ENCODE measurements at regions not wholly inside any gene's neighbourhood (a gene's known extent, or its start where the extent isn't known, plus 50 kb on each side); places are given as distances from the start of the nearest gene placed in this dataset.

DNA sequence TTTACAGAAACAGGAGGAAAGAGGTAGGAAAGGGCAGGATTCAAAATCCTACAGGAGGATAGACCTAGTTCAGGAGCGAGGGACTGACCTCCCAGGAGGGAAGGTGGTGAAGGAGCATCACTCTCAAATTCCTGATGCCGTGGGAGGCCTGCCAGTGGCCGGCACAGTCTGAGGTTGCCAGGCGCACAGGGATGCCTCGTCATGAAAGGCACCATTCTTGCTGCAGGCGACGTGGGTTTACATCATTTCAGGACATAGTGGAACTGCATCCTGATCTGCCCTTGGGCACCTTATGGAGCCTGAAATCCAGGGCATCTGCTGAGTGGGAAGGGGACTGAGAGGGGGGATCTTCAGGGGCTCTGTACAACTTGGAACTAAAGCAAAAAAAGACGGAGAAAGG, 163.2 kb upstream of the S1PR3 start:
- ChIA-PET POLR2A (ENCODE audit: unreplicated experiment) (no interaction called here), CTCF (no interaction called here)
- Histone ChIP-seq H3K4me2 (ENCODE audit: low read depth, low read length) (no peak overlapping the region), H4K91ac (ENCODE audit: insufficient read depth, low read depth, low read length) (no peak overlapping the region), H3K9ac (ENCODE audit: low read depth, low read length) (no peak overlapping the region), H3K27me3 (ENCODE audit: control insufficient read depth, insufficient read depth, low read length) (peaks cover 5% of the 10 kb centered on the region; the same call in 1 of the 2 replicates), H2BK20ac (ENCODE audit: low read depth, low read length) (no peak overlapping the region), H3K9me1 (ENCODE audit: insufficient read depth, low read length) (no peaks in the 10 kb centered on the region), H3K14ac (replicated peaks; ENCODE audit: low read depth, low read length) (no peak overlapping the region), H2AFZ (replicated peaks; ENCODE audit: low read length, poor library complexity) (no peak overlapping the region), H3K79me1 (ENCODE audit: low read depth in 1 of 2, low read length in 2 of 2) (no peaks in the 10 kb centered on the region), H3K36me3 (ENCODE audit: control insufficient read depth, insufficient read depth, low read length) (no peaks in the 10 kb centered on the region), H3K9me3 (ENCODE audit: control insufficient read depth, insufficient read depth, low read length) (peaks cover 2% of the 10 kb centered on the region; the same call in 1 of the 2 replicates), H2BK15ac (ENCODE audit: low read depth, low read length) (no peak overlapping the region), H3K27ac (ENCODE audit: insufficient read depth, low read length) (no peak overlapping the region), H2AK5ac (ENCODE audit: low read depth, low read length) (no peak overlapping the region), H3K4me3 (ENCODE audit: insufficient read depth, low read depth, low read length) (no peak overlapping the region), H3K18ac (ENCODE audit: low read depth, low read length) (no peak overlapping the region; the same call in 1 of the 2 replicates), H4K20me1 (ENCODE audit: insufficient read depth, low read length) (no peaks in the 10 kb centered on the region), H4K5ac (ENCODE audit: low read depth, low read length) (no peak overlapping the region), H2AK9ac (replicated peaks; ENCODE audit: low read depth, low read length, poor library complexity) (no peak overlapping the region), H2BK120ac (ENCODE audit: low read depth, low read length) (no peak overlapping the region), H2BK5ac (ENCODE audit: low read depth, low read length, poor library complexity, severe bottlenecking) (no peak overlapping the region), H3K23ac (ENCODE audit: low read depth, low read length) (no peak overlapping the region), H3K56ac (ENCODE audit: extremely low read depth, insufficient read depth, low read length) (no peak overlapping the region), H3K4me1 (ENCODE audit: control insufficient read depth, insufficient read depth, low read length) (peaks cover 3% of the 10 kb centered on the region; the same call in 1 of the 2 replicates), H4K8ac (ENCODE audit: low read depth in 2 of 2, low read length in 2 of 2) (no peak overlapping the region), H3K4ac (ENCODE audit: low read depth, low read length) (no peak overlapping the region)
- in situ Hi-C loops (cut with MboI; ENCODE audit: low sequenced_read_pairs), result no loop called here
- BruUV-seq (replicated peaks), result no TSS peak
- DNase-seq, result no peak
- ATAC-seq (ENCODE audit: low read depth), result no peak
- intact Hi-C loops (cut with micrococcal nuclease), result no loop called here
- whole genome bisulfite sequencing, 2 experiments (ENCODE audit: extremely low coverage in 2 of 2, insufficient read length in 1 of 2), result 73% methylated on average over 7 of the region's 8 CpGs; no CpG with 5 or more reads in 1 of the 2 experiments
- TF ChIP-seq SMC3 (IDR thresholded peaks at IDR 0.05; ENCODE audit: low read depth, low read length) (no peak), CEBPB (IDR thresholded peaks at IDR 0.05; ENCODE audit: low read depth, low read length) (no peak), POLR2A (IDR thresholded peaks at IDR 0.05; ENCODE audit: low read depth, low read length) (no peak), RCOR1 (IDR thresholded peaks at IDR 0.05; ENCODE audit: insufficient replicate concordance, low read length) (no peak), BHLHE40 (IDR thresholded peaks at IDR 0.05; ENCODE audit: low read depth, low read length) (no peak), RAD21 (IDR thresholded peaks at IDR 0.05; ENCODE audit: low read length) (no peak), MXI1 (IDR thresholded peaks at IDR 0.05; ENCODE audit: borderline replicate concordance, low read depth, low read length) (no peak), MAFK (IDR thresholded peaks at IDR 0.05; ENCODE audit: low read depth, low read length) (no peak), FOS (IDR thresholded peaks at IDR 0.05; ENCODE audit: low read depth, low read length) (no peak), RFX5 (IDR thresholded peaks at IDR 0.05; ENCODE audit: low read depth, low read length) (no peak), MAZ (IDR thresholded peaks at IDR 0.05; ENCODE audit: borderline replicate concordance, low read depth, low read length) (no peak), NFE2L2 (IDR thresholded peaks at IDR 0.05; ENCODE audit: low read depth, low read length) (no peak), CHD1 (IDR thresholded peaks at IDR 0.05; ENCODE audit: low read depth, low read length) (no peak)
- TF ChIP-seq, protein P1, sequence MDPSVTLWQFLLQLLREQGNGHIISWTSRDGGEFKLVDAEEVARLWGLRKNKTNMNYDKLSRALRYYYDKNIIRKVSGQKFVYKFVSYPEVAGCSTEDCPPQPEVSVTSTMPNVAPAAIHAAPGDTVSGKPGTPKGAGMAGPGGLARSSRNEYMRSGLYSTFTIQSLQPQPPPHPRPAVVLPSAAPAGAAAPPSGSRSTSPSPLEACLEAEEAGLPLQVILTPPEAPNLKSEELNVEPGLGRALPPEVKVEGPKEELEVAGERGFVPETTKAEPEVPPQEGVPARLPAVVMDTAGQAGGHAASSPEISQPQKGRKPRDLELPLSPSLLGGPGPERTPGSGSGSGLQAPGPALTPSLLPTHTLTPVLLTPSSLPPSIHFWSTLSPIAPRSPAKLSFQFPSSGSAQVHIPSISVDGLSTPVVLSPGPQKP (IDR thresholded peaks at IDR 0.05; ENCODE audit: borderline replicate concordance, low read depth, low read length), result no peak
- TF ChIP-seq, protein P2, sequence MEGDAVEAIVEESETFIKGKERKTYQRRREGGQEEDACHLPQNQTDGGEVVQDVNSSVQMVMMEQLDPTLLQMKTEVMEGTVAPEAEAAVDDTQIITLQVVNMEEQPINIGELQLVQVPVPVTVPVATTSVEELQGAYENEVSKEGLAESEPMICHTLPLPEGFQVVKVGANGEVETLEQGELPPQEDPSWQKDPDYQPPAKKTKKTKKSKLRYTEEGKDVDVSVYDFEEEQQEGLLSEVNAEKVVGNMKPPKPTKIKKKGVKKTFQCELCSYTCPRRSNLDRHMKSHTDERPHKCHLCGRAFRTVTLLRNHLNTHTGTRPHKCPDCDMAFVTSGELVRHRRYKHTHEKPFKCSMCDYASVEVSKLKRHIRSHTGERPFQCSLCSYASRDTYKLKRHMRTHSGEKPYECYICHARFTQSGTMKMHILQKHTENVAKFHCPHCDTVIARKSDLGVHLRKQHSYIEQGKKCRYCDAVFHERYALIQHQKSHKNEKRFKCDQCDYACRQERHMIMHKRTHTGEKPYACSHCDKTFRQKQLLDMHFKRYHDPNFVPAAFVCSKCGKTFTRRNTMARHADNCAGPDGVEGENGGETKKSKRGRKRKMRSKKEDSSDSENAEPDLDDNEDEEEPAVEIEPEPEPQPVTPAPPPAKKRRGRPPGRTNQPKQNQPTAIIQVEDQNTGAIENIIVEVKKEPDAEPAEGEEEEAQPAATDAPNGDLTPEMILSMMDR (conservative IDR thresholded peaks at IDR 0.05; ENCODE audit: low read depth, low read length), result no peak
- dilution Hi-C loops (cut with HindIII; ENCODE audit: low sequenced_read_pairs, unreplicated experiment), result no loop called here

Measured in IMR-90 (cell line).